GM12874 (cell line): ENCODE measurements at regions not wholly inside any gene's neighbourhood (a gene's known extent, or its start where the extent isn't known, plus 50 kb on each side); places are given as distances from the start of the nearest gene placed in this dataset.

Source experiments
- CTCF ChIP-seq: IDR thresholded peaks from 2 replicates; pipeline ENCODE4 v1.5.1; 2011; ENCODE audit warnings: low read depth, mild to moderate bottlenecking, control low read depth, low read length, moderate library complexity; ENCODE audit not compliant: insufficient read depth

- TF ChIP-seq CTCF, result no peak
Observed at GRCh38 chr20:39830903-39831302, 858.1 kb downstream of the MAFB start.

GRCh38 chr20:39829661-39830060 lies 859.4 kb downstream of the MAFB start:
- no peak for TF ChIP-seq CTCF

GRCh38 chr20:39829256-39829655 lies 859.8 kb downstream of the MAFB start:
- TF ChIP-seq CTCF, result peak; percentile 34; the same call in 1 of the 2 replicates

GRCh38 chr20:39825950-39826349 lies 863.1 kb downstream of the MAFB start:
- TF ChIP-seq CTCF, result no peak

GRCh38 chr20:39825524-39825923 lies 863.4 kb downstream of the DHX35 start:
- no peak for TF ChIP-seq CTCF

GRCh38 chr20:39823224-39823623 lies 861.1 kb downstream of the DHX35 start:
- TF ChIP-seq CTCF, result no peak

GRCh38 chr20:39822667-39823066 lies 860.5 kb downstream of the DHX35 start:
- TF ChIP-seq CTCF, result no peak
